GM12872 (cell line): ENCODE measurements at regions not wholly inside any gene's neighbourhood (a gene's known extent, or its start where the extent isn't known, plus 50 kb on each side); places are given as distances from the start of the nearest gene placed in this dataset.

Source experiments
- CTCF ChIP-seq: IDR thresholded peaks from 3 replicates; pipeline ENCODE4 v1.5.1; 2011; ENCODE audit warnings: low read depth, mild to moderate bottlenecking, low read length, moderate library complexity; ENCODE audit not compliant: insufficient read depth

DNA sequence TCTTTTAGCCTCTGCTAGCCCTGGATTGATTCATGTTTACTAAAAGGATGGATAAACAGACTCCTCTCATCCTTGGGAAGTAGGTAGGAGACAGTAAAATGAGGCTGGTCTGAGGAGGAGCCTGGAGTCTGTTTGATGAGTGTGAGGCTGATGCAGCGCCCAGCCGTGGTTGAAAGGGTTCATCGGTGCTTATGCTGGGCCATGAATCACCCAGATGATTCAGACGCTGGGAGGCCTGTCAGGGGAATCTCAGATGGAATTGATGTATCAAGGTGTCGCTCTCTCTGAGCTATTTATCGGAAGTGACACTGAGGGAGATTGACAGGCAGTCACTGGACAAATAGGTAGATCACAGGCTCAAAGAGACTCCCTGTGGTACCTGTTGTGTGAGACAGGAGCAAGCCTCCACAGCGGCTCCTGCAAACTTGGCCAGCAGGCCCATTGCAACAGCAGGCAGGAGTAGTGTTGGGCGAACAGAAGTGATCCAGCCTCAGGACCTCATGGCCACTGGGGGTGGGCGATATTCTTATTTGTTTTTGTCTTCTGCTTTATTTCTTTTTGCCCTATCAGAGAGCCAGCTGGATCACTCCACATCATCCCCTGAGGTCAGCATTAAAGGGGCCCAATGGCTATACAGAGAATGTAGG lies 109.9 kb upstream of the CADM1 start:
- TF ChIP-seq CTCF, result no peak

GRCh38 chr11:115613004-115613403 lies 108.8 kb upstream of the CADM1 start:
- no peak for TF ChIP-seq CTCF

DNA sequence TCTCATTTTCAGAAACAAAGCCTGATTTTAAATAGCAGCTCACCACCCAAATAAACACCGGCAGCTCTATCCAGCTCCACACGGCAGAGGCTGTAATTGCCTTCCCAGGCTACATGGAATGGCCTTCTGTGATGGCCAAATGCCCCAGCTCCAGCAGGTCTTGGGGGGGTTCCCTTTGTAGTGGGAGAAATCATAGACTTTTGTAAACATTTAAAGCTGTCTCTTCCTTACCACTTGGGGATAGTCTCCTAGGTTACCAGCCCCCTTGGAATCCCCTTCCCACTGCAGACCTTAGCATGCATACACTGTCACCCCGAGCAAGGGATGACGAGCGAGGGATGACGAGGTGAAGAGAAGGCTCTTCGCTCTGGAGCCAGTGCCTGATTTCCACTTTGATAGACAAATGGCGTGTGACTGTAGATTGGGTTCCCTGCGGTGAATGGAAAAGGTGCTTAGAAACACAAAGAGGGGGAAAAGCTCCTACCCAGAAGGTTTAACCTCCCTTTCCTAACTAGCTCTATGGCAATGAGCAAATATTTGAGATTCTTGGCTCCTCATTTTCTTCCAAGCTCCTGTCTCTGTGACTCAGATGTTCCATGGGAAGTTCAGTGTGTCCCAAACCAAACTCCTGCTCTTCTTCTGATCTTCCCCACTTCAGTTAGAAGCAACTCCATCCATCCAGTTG lies 108.0 kb upstream of the CADM1 start:
- no peak for TF ChIP-seq CTCF

GRCh38 chr11:115611343-115611742 lies 107.1 kb upstream of the CADM1 start:
- no peak for TF ChIP-seq CTCF

- no peak for TF ChIP-seq CTCF
Measured at GRCh38 chr11:115610908-115611307, 106.7 kb upstream of the CADM1 start.

GRCh38 chr11:115608976-115609375 lies 104.8 kb upstream of the CADM1 start:
- no peak for TF ChIP-seq CTCF

DNA sequence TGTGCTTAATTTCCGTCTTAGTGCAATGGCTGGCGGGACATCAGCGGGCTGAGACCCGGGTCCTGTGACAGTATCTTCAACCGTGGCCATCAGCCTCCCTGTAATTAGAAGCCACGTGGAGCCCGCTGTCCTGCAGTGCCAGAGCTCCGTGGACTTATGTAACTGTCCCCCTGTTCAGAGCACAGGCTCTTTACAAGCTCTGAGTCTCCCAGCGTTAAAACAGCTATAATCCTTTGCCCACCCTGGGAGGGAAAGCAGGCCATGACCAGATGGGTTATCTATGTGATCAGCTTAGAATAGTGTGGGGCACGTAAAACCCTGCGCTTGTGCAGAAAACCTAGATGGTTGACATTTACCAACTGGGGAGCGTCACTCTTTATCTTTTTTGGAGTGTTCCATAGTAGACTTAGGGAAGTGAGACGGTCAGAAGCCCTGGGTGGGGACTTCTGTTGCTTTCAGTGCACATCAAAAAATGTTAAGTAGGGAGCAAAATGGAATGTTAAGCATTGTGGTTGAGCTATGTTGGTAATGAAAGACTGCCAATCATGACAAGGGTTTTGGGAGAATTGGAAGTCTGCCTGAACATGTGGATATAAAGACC lies 103.5 kb upstream of the CADM1 start:
- no peak for TF ChIP-seq CTCF
